ENCODE measurements at regions not wholly inside any gene's neighbourhood (a gene's known extent, or its start where the extent isn't known, plus 50 kb on each side); places are given as distances from the start of the nearest gene placed in this dataset.

GRCh38 chr12:25023808-25024207, 74.9 kb upstream of the BCAT1 start:
- Mint-ChIP-seq H3K4me3 (no peak overlapping the region), H3K27ac (no peak overlapping the region), H3K4me1 (ENCODE audit: low read depth) (no peaks in the 10 kb centered on the region), H3K9me3 (no peaks in the 10 kb centered on the region), H3K36me3 (ENCODE audit: low read depth) (no peaks in the 10 kb centered on the region), H3K27me3 (ENCODE audit: insufficient read depth) (no peaks in the 10 kb centered on the region)
- no peak for TF ChIP-seq CTCF (IDR thresholded peaks at IDR 0.05)
- DNase-seq, result no peak

- Mint-ChIP-seq H3K27me3 (ENCODE audit: insufficient read depth) (peaks cover 12% of the 10 kb centered on the region), H3K27ac (no peak overlapping the region), H3K36me3 (ENCODE audit: low read depth) (no peaks in the 10 kb centered on the region), H3K4me1 (ENCODE audit: low read depth) (no peaks in the 10 kb centered on the region), H3K9me3 (no peaks in the 10 kb centered on the region), H3K4me3 (no peak overlapping the region)
- DNase-seq, result no peak
- TF ChIP-seq CTCF (IDR thresholded peaks at IDR 0.05), result no peak
These were observed 71.8 kb upstream of the BCAT1 start for GRCh38 chr12:25020621-25021243.

- Mint-ChIP-seq H3K27me3 (ENCODE audit: insufficient read depth) (peaks cover 14% of the 10 kb centered on the region), H3K36me3 (ENCODE audit: low read depth) (no peaks in the 10 kb centered on the region), H3K4me3 (no peak overlapping the region), H3K27ac (no peak overlapping the region), H3K9me3 (no peaks in the 10 kb centered on the region), H3K4me1 (ENCODE audit: low read depth) (0 out of 2 replicates have a peak, but pooled peaks cover 6% of the 10 kb centered on the region)
- no peak for TF ChIP-seq CTCF (IDR thresholded peaks at IDR 0.05)
- no peak for DNase-seq
These were observed 69.2 kb upstream of the BCAT1 start for GRCh38 chr12:25018146-25018545.

- H3K27ac Mint-ChIP-seq, result no peak overlapping the region
- DNase-seq, result peak; percentile 3
- H3K36me3 Mint-ChIP-seq (ENCODE audit: low read depth), result no peaks in the 10 kb centered on the region
These were observed 68.4 kb upstream of the BCAT1 start for GRCh38 chr12:25017336-25017735.

GRCh38 chr12:25014961-25015360, 66.1 kb upstream of the BCAT1 start:
- no peak overlapping the region for H3K27ac Mint-ChIP-seq
- TF ChIP-seq CTCF (IDR thresholded peaks at IDR 0.05), result no peak
- no peak for DNase-seq

More at GRCh38 chr12:25017336-25017735, 68.4 kb upstream of the BCAT1 start:
- peaks cover 14% of the 10 kb centered on the region for H3K27me3 Mint-ChIP-seq (ENCODE audit: insufficient read depth)
- H3K9me3 Mint-ChIP-seq, result no peaks in the 10 kb centered on the region
- no peak for TF ChIP-seq CTCF (IDR thresholded peaks at IDR 0.05)
- H3K4me1 Mint-ChIP-seq (ENCODE audit: low read depth), result 0 out of 2 replicates have a peak, but pooled peaks cover 6% of the 10 kb centered on the region
- H3K4me3 Mint-ChIP-seq, result no peak overlapping the region

More at GRCh38 chr12:25014961-25015360, 66.1 kb upstream of the BCAT1 start:
- H3K4me3 Mint-ChIP-seq, result no peak overlapping the region
- H3K9me3 Mint-ChIP-seq, result no peaks in the 10 kb centered on the region
- peaks cover 18% of the 10 kb centered on the region for H3K27me3 Mint-ChIP-seq (ENCODE audit: insufficient read depth)
- H3K4me1 Mint-ChIP-seq (ENCODE audit: low read depth), result 0 out of 2 replicates have a peak, but pooled peaks cover 6% of the 10 kb centered on the region
- H3K36me3 Mint-ChIP-seq (ENCODE audit: low read depth), result no peaks in the 10 kb centered on the region

Measured in HFFc6 (cell line).